ENCODE measurements at regions not wholly inside any gene's neighbourhood (a gene's known extent, or its start where the extent isn't known, plus 50 kb on each side); places are given as distances from the start of the nearest gene placed in this dataset.
"Not testable (repeated sequence)": the region's sequence is repeated elsewhere in the genome, so short reads cannot be mapped to it uniquely, and the experiment has no call there.

GRCh38 chr7:136123352-136123751 lies 146.2 kb upstream of the MTPN start:
- no peak for DNase-seq
- Mint-ChIP-seq H3K4me3 (no peak overlapping the region), H3K36me3 (no peaks in the 10 kb centered on the region)

GRCh38 chr7:136122026-136122425 lies 144.9 kb upstream of the MTPN start:
- Mint-ChIP-seq H3K36me3 (no peaks in the 10 kb centered on the region), H3K9me3 (no peaks in the 10 kb centered on the region), H3K4me1 (peaks cover 4% of the 10 kb centered on the region), H3K4me3 (no peak overlapping the region), H3K27ac (no peak overlapping the region), H3K27me3 (no peaks in the 10 kb centered on the region)
- no peak for DNase-seq

More at GRCh38 chr7:136123352-136123751, 146.2 kb upstream of the MTPN start:
- H3K27me3 Mint-ChIP-seq, result no peaks in the 10 kb centered on the region
- no peaks in the 10 kb centered on the region for H3K9me3 Mint-ChIP-seq
- no peak overlapping the region for H3K27ac Mint-ChIP-seq
- peaks cover 4% of the 10 kb centered on the region for H3K4me1 Mint-ChIP-seq

DNA sequence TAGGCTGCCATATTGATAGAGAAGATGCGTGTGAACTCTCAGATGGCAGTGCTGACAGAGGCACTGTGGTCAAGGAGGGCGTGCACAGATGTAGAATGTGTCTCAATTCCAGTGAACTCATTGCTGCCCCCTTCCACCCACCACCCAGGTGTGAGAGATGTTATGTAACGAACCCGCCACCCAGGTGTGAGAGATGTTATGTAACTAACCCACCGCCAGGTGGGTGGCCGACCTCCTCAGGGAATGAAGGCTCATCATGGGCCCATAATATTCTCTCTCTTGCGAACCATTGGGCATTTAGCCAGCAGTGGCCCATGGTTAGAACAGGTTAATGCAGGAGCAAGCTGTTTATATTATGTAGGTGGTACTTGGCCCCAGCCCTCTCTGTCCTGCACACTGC lies 140.4 kb upstream of the MTPN start:
- no peak overlapping the region for H3K4me3 Mint-ChIP-seq
- peaks cover 2% of the 10 kb centered on the region for H3K4me1 Mint-ChIP-seq
- H3K9me3 Mint-ChIP-seq, result no peaks in the 10 kb centered on the region
- no peak overlapping the region for H3K27ac Mint-ChIP-seq
- no peak for DNase-seq
- no peaks in the 10 kb centered on the region for H3K27me3 Mint-ChIP-seq
- H3K36me3 Mint-ChIP-seq, result no peaks in the 10 kb centered on the region

- Mint-ChIP-seq H3K27ac (no peak overlapping the region), H3K36me3 (no peaks in the 10 kb centered on the region), H3K4me1 (peaks cover 2% of the 10 kb centered on the region), H3K4me3 (no peak overlapping the region), H3K9me3 (peaks cover 4% of the 10 kb centered on the region), H3K27me3 (no peaks in the 10 kb centered on the region)
- DNase-seq, result no peak
Measured at GRCh38 chr7:136116186-136116585, 139.0 kb upstream of the MTPN start.

- Mint-ChIP-seq H3K4me3 (no peak overlapping the region), H3K9me3 (peaks cover 6% of the 10 kb centered on the region), H3K36me3 (no peaks in the 10 kb centered on the region), H3K4me1 (peaks cover 2% of the 10 kb centered on the region), H3K27me3 (no peaks in the 10 kb centered on the region), H3K27ac (no peak overlapping the region)
- DNase-seq, result peak; percentile 45
Measured at GRCh38 chr7:136114966-136115762, 138.0 kb upstream of the MTPN start.

- not testable (repeated sequence) for DNase-seq, H3K9me3 Mint-ChIP-seq, H3K36me3 Mint-ChIP-seq, H3K4me1 Mint-ChIP-seq, H3K27me3 Mint-ChIP-seq, H3K27ac Mint-ChIP-seq, H3K4me3 Mint-ChIP-seq
Measured at GRCh38 chr7:136114467-136114866, 137.3 kb upstream of the MTPN start.

- H3K9me3 Mint-ChIP-seq, result peaks cover 23% of the 10 kb centered on the region
Measured at GRCh38 chr7:136109037-136109436, 131.9 kb upstream of the MTPN start.

GRCh38 chr7:136105191-136105590 lies 128.0 kb upstream of the MTPN start:
- Mint-ChIP-seq H3K36me3 (peaks cover 8% of the 10 kb centered on the region), H3K27me3 (no peaks in the 10 kb centered on the region), H3K4me3 (no peak overlapping the region), H3K9me3 (peaks cover 16% of the 10 kb centered on the region), H3K27ac (no peak overlapping the region), H3K4me1 (no peaks in the 10 kb centered on the region)
- DNase-seq, result no peak

More at GRCh38 chr7:136109037-136109436, 131.9 kb upstream of the MTPN start:
- H3K4me1 Mint-ChIP-seq, H3K27me3 Mint-ChIP-seq, H3K4me3 Mint-ChIP-seq, H3K27ac Mint-ChIP-seq, H3K36me3 Mint-ChIP-seq, DNase-seq: not testable (repeated sequence)

- Mint-ChIP-seq H3K27ac (no peak overlapping the region), H3K27me3 (no peaks in the 10 kb centered on the region), H3K9me3 (peaks cover 18% of the 10 kb centered on the region), H3K4me1 (no peaks in the 10 kb centered on the region), H3K4me3 (no peak overlapping the region), H3K36me3 (peaks cover 6% of the 10 kb centered on the region)
- DNase-seq, result no peak
Measured at GRCh38 chr7:136104269-136104603, 127.1 kb upstream of the MTPN start.

DNA sequence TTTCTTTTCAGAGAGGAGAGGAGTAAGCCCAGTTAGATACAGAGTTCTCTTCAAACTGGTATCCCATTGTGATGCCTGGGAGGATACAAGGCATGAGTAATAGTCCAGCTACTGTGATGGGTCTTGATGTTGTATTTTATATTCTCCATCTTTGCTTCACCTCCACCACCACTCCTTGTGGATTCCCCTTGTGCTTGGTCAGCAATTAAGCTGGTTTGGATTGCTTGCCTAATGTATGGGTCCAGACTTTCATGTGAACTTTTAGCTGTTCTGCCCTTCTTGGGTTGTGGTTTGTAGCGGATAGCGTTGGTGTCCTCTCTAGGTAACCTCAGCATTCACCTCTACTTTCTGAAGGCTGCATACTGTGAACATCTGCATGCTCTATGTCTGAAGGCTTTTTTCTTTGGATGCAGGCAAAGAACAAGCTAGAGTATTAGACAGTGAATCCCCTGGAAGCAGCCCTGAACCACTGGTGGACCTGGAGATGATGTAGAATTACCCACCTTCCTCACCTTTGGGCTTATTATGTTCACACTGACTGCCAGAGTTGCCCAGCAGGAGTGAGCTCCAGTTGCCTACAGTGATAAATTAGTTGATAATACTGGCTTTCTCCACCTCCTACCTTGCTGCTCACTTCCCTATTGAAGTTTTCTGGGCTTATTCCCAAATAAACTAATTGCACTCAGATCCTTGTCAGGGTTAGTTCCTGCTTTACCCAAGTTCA lies 126.5 kb upstream of the MTPN start:
- H3K4me3 Mint-ChIP-seq, result no peak overlapping the region
- DNase-seq, result no peak
- H3K4me1 Mint-ChIP-seq, result no peaks in the 10 kb centered on the region
- H3K36me3 Mint-ChIP-seq, result peaks cover 6% of the 10 kb centered on the region
- no peaks in the 10 kb centered on the region for H3K27me3 Mint-ChIP-seq
- H3K9me3 Mint-ChIP-seq, result peaks cover 18% of the 10 kb centered on the region
- no peak overlapping the region for H3K27ac Mint-ChIP-seq

DNA sequence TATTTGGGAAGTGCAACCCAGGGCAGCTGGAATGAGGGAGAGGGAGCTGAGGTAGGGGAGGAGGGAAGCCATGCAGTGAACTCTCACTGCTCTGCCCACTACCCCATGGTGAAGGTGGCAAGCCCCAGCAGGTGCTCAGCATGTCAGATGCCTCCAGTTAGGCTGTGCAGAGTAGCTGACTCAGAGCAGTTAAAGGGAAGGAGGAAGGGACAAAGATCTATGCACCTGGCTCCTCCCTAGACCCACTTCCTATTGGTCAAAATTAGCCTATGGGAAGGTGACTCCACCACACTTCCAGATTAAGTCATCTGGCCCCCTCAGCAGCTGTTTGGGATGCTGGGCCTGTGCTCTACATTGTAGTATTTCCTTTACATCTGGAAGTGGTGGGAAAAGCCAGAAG lies 125.7 kb upstream of the MTPN start:
- peaks cover 2% of the 10 kb centered on the region for H3K36me3 Mint-ChIP-seq
- DNase-seq, result no peak
- no peak overlapping the region for H3K4me3 Mint-ChIP-seq
- peaks cover 20% of the 10 kb centered on the region for H3K9me3 Mint-ChIP-seq
- H3K27ac Mint-ChIP-seq, result no peak overlapping the region
- no peaks in the 10 kb centered on the region for H3K27me3 Mint-ChIP-seq
- H3K4me1 Mint-ChIP-seq, result no peaks in the 10 kb centered on the region

- not testable (repeated sequence) for H3K4me3 Mint-ChIP-seq, H3K27me3 Mint-ChIP-seq, H3K27ac Mint-ChIP-seq, DNase-seq, H3K4me1 Mint-ChIP-seq
- Mint-ChIP-seq H3K36me3 (peaks cover 11% of the 10 kb centered on the region), H3K9me3 (peaks cover 10% of the 10 kb centered on the region)
Measured at GRCh38 chr7:136092714-136093113, 115.6 kb upstream of the MTPN start.

GRCh38 chr7:136087881-136088280 lies 110.7 kb upstream of the MTPN start:
- no peak overlapping the region for H3K4me3 Mint-ChIP-seq
- no peaks in the 10 kb centered on the region for H3K27me3 Mint-ChIP-seq
- H3K9me3 Mint-ChIP-seq, result peaks cover 5% of the 10 kb centered on the region
- no peak for DNase-seq
- no peak overlapping the region for H3K27ac Mint-ChIP-seq
- H3K36me3 Mint-ChIP-seq, result peaks cover 7% of the 10 kb centered on the region
- no peaks in the 10 kb centered on the region for H3K4me1 Mint-ChIP-seq

GRCh38 chr7:136086712-136087111 lies 109.6 kb upstream of the MTPN start:
- H3K4me1 Mint-ChIP-seq, result no peaks in the 10 kb centered on the region

DNA sequence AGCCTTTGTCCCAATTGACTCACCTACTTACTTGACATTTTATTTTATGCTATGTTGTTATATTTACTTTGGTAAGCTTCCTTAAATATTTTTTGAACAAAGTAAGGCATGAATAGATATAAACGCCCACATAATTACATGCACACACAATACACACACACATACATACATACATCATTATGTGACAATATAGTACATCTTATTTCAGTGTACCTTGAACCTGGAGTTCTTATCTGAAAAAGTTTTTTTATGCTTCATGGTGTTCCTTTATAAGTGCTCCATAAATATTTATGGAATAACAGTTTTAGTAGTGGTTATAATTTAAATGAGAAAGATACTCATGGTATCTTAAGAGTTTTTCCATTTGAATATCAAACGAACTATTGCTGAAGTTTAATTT lies 102.8 kb upstream of the MTPN start:
- no peaks in the 10 kb centered on the region for H3K36me3 Mint-ChIP-seq
- H3K27me3 Mint-ChIP-seq, result no peaks in the 10 kb centered on the region
- DNase-seq, result no peak
- H3K4me3 Mint-ChIP-seq, result no peak overlapping the region
- no peaks in the 10 kb centered on the region for H3K4me1 Mint-ChIP-seq
- no peak overlapping the region for H3K27ac Mint-ChIP-seq
- no peaks in the 10 kb centered on the region for H3K9me3 Mint-ChIP-seq

More at GRCh38 chr7:136086712-136087111, 109.6 kb upstream of the MTPN start:
- Mint-ChIP-seq H3K4me3 (no peak overlapping the region), H3K36me3 (peaks cover 3% of the 10 kb centered on the region), H3K27me3 (no peaks in the 10 kb centered on the region), H3K27ac (no peak overlapping the region), H3K9me3 (no peaks in the 10 kb centered on the region)
- DNase-seq, result no peak

GRCh38 chr7:136079478-136079892 lies 102.3 kb upstream of the MTPN start:
- no peak overlapping the region for H3K4me3 Mint-ChIP-seq
- no peaks in the 10 kb centered on the region for H3K36me3 Mint-ChIP-seq
- no peaks in the 10 kb centered on the region for H3K4me1 Mint-ChIP-seq
- no peak for DNase-seq
- no peak overlapping the region for H3K27ac Mint-ChIP-seq
- no peaks in the 10 kb centered on the region for H3K9me3 Mint-ChIP-seq
- H3K27me3 Mint-ChIP-seq, result no peaks in the 10 kb centered on the region

Data from activated naive CD8-positive, alpha-beta T cell treated with anti-CD3 and anti-CD28 coated beads for 36 hours (primary cell).